ENCODE measurements at regions not wholly inside any gene's neighbourhood (a gene's known extent, or its start where the extent isn't known, plus 50 kb on each side); places are given as distances from the start of the nearest gene placed in this dataset.
"Not testable (repeated sequence)": the region's sequence is repeated elsewhere in the genome, so short reads cannot be mapped to it uniquely, and the experiment has no call there.

GRCh38 chr6:121020656-121021055 lies 313.6 kb downstream of the TBC1D32 start:
- DNase-seq (ENCODE audit: low read depth in 2 of 2), result no peak

- no peak for DNase-seq (ENCODE audit: low read depth in 2 of 2)
Measured at GRCh38 chr6:121008553-121008952, 325.7 kb downstream of the TBC1D32 start.

GRCh38 chr6:121006024-121006423 lies 328.3 kb downstream of the TBC1D32 start:
- DNase-seq (ENCODE audit: low read depth in 2 of 2), result no peak

GRCh38 chr6:121000381-121000780 lies 333.9 kb downstream of the TBC1D32 start:
- no peak for DNase-seq (ENCODE audit: low read depth in 2 of 2)

- no peak for DNase-seq (ENCODE audit: low read depth in 2 of 2)
Measured at GRCh38 chr6:120996340-120996739, 337.9 kb downstream of the TBC1D32 start.

- no peak for DNase-seq (ENCODE audit: low read depth in 2 of 2)
Measured at GRCh38 chr6:120994573-120994967, 339.7 kb downstream of the TBC1D32 start.

- no peak for DNase-seq (ENCODE audit: low read depth in 2 of 2)
Measured at GRCh38 chr6:120993929-120994572, 340.2 kb downstream of the TBC1D32 start.

GRCh38 chr6:120992257-120992656 lies 342.0 kb downstream of the TBC1D32 start:
- no peak for DNase-seq (ENCODE audit: low read depth in 2 of 2)

- DNase-seq (ENCODE audit: low read depth in 2 of 2), result no peak
Measured at GRCh38 chr6:120990866-120991265, 343.4 kb downstream of the TBC1D32 start.

- DNase-seq (ENCODE audit: low read depth in 2 of 2), result no peak
Measured at GRCh38 chr6:120981835-120982234, 352.4 kb downstream of the TBC1D32 start.

- no peak for DNase-seq (ENCODE audit: low read depth in 2 of 2)
Measured at GRCh38 chr6:120966321-120966720, 368.0 kb downstream of the TBC1D32 start.

GRCh38 chr6:120965814-120966213 lies 368.5 kb downstream of the TBC1D32 start:
- no peak for DNase-seq (ENCODE audit: low read depth in 2 of 2)

- no peak for DNase-seq (ENCODE audit: low read depth in 2 of 2)
Measured at GRCh38 chr6:120960761-120961160, 373.5 kb downstream of the TBC1D32 start.

- no peak for DNase-seq (ENCODE audit: low read depth in 2 of 2)
Measured at GRCh38 chr6:120954111-120954510, 380.2 kb downstream of the TBC1D32 start.

- DNase-seq (ENCODE audit: low read depth in 2 of 2), result no peak
Measured at GRCh38 chr6:120951258-120951657, 383.0 kb downstream of the TBC1D32 start.

GRCh38 chr6:120947111-120947510 lies 387.2 kb downstream of the TBC1D32 start:
- no peak for DNase-seq (ENCODE audit: low read depth in 2 of 2)

GRCh38 chr6:120945905-120946594 lies 388.2 kb downstream of the TBC1D32 start:
- no peak for DNase-seq (ENCODE audit: low read depth in 2 of 2)

- DNase-seq (ENCODE audit: low read depth in 2 of 2), result no peak
Measured at GRCh38 chr6:120938876-120939472, 395.3 kb downstream of the TBC1D32 start.

GRCh38 chr6:120938164-120938875 lies 396.0 kb downstream of the TBC1D32 start:
- no peak for DNase-seq (ENCODE audit: low read depth in 2 of 2)

GRCh38 chr6:120935908-120936307 lies 398.4 kb downstream of the TBC1D32 start:
- no peak for DNase-seq (ENCODE audit: low read depth in 2 of 2)

- no peak for DNase-seq (ENCODE audit: low read depth in 2 of 2)
Measured at GRCh38 chr6:120935016-120935415, 399.3 kb downstream of the TBC1D32 start.

- DNase-seq (ENCODE audit: low read depth in 2 of 2), result not testable (repeated sequence)
Measured at GRCh38 chr6:120931520-120932180, 402.6 kb downstream of the TBC1D32 start.
